UCSD-AML1 (cell line): ENCODE measurements at regions not wholly inside any gene's neighbourhood (a gene's known extent, or its start where the extent isn't known, plus 50 kb on each side); places are given as distances from the start of the nearest gene placed in this dataset.

Source experiments
- DNase-seq: peaks from one replicate; lab custom pipeline; 2025; ENCODE audit not compliant: unreplicated experiment; lab: John Stamatoyannopoulos, UW

DNA sequence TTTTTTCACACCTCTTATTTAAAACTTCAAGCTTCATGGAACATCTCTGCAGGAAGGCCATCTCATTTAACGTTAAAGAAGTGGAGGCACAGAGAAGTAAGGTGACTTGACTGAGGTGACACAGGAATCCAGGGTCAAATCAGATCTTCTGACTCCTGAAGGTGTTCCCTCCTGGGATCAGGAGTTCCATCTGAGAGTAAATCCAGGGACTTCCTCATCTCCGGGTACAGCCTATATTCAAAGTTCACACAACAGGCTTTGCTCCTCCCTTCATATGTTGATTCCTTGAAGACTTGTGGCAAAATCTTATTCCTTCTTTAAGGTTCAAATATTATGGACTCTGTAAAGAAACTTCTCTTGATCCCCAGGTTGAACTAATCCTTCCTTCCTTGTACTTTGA is 313.1 kb upstream of the CLINT1 start:
- no peak for DNase-seq

DNA sequence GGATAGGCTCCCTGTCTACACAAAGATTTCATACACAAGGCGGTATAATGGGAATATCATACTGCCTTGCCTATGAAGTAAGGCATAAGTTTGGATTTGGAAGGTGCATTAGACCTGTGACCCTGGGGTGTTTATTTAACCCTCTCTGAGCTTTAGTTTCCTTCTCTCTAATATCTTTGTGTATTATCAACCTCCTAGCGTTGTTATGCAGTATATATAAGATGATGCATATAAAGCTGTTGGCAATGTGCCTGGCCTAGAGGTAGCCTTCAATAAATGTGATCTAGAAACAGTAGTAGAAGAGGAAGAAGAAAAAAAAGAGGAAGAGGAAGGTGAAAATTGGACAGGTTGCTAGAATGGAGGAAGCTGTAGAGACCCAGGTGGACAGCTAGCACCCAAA is 311.6 kb upstream of the CLINT1 start:
- no peak for DNase-seq

DNA sequence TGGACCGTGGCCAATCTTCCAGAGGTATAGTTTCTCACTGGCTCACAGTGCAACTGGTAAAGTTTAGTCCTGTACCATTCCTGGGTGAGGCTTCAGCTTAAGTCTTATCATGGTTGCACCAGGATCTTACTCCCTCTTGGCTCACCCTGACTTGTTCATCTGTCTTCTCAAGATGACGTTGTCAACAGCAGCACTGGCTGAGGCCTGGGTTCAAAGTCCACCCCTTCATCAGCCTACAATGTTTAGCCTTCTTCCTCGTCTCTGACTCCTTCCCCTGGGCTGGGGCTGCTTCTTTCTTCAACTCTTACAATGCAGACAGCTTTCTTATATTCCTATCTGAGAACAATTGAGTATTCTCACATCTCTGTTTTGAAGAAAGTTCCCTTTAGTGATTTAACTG is 311.1 kb upstream of the CLINT1 start:
- no peak for DNase-seq

DNA sequence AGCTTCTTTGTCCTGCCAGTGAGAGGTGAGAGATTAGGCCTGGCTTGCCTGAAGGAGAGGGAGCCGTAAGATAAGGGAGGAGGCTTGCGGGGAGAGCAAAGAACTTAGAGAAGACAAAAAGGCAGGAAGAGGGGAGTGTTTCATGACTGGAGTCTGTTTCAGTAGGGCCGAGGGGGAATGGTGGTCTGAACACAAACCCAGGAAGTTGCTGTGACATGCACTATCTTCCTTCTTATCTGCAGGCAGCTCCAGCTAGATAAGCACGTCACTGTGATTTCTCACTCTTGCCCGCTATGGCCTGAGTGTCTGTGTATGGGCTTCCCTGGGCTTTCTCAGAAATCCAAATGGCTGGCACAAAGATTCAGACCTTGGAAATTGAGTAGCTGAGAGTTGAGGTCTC is 307.5 kb upstream of the CLINT1 start:
- no peak for DNase-seq

DNA sequence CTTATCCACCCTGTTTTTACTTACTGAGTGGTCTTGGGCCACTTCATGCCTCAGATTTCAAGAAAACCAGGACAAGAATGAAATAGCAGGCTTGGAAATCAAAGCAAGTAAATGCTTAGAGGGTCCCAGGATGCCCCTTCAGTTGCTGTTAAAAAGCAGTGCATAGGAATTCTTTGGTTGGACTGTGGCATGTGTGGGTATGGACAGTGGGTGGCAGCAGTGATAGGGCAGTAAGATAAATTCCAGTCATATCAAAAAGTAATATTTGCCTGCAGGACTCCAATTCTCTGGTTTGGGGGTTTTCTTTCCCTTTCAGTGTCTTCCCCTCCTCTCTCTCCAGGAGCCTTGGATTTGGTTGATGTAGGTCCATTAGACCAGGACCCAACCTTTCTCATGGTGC is 306.7 kb upstream of the CLINT1 start:
- no peak for DNase-seq

DNA sequence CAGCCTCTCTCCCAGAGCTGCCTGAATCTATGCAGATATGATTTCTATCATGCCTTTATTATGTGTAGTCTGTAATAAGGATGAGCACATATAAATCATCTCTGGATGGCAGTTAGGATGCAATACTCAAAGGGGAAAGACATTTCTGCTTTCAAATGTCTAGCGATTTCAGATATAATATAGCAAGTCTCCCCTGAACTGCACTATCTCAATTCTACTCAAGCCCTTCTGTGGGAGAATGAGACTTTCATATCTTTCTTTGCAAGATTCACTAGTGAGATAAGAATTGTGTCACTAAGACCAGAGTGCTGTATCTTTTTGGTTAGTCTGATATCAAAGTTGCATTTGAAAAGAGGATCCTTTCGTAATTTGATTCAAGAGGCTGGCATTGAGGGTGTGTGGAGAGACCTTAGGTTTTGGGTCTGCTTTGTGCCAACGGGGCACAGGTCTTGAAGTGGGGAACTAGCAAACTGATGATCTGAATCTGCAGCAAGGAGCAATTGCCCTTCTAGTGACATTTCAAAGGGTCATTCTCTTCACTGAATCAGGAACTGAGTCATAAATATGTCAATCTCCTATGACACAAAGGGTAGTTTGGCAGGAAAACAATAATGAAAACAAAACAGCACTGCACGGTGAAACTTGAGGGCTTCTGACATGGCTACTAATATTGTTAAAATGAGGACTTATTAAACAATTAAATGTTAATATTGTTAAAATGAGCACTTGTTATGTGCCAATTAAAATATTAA is 305.5 kb upstream of the CLINT1 start:
- DNase-seq = no peak

DNA sequence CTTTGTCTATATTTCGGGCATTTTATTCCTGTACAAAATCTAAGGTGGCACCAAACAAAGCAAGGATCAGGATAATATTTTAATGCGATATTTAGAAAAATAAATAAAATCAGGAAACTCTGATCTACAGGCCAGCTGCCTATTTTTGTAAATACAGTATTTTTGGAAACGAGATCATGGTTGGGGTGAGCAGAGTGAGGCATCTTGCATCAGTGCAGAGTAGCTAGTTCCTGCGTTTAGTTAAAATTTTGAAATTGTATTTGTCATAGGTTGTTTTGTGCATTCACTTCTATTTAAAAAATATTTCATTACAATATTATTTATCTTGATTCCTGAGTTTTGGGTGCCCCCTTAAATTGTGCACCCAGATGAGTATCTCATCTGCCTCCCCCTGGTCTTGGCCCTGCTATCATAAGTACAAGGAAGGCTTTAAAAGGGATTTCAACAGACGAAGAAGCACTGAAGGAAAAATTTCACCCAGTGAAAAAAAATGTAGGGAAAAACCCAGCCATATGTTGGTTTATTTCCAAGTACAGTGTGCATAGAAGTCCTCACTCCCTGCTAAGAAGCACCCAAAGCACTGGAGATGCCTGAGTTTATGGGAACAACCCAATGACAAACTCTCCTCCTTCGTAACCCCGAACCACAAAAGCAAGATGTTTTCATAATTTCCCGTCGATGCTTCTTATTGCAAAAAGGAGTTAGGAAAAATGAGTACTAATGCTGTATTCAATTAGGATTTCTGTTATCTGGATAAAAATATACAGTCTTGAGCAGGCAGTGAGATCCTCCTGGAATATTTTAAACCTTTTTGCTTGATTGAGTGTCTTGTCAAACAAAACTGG is 304.7 kb upstream of the CLINT1 start:
- DNase-seq = no peak

GRCh38 chr5:158162479-158163034 is 303.6 kb upstream of the CLINT1 start:
- no peak for DNase-seq

DNA sequence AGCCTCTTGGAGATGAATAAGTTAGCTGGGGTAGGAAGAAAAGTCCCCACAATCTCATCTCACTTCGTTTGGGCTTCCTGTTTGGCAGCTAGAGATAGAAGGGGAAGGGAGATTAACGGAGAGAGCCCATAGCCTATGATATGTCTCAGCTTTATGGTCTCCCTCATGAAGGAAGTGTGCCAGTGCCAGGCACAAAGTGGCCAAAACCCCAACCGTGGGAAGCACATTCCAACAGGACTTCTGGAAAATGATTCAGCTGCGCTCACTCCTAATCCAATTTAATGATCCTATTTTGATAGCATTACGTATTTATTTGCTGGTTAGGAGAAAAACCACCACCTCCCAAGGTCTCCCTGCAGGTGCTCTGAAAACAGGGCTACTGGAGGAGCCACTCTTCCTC is 303.1 kb upstream of the CLINT1 start:
- no peak for DNase-seq

- no peak for DNase-seq
Observed at GRCh38 chr5:158159621-158160020, 300.7 kb upstream of the CLINT1 start.

DNA sequence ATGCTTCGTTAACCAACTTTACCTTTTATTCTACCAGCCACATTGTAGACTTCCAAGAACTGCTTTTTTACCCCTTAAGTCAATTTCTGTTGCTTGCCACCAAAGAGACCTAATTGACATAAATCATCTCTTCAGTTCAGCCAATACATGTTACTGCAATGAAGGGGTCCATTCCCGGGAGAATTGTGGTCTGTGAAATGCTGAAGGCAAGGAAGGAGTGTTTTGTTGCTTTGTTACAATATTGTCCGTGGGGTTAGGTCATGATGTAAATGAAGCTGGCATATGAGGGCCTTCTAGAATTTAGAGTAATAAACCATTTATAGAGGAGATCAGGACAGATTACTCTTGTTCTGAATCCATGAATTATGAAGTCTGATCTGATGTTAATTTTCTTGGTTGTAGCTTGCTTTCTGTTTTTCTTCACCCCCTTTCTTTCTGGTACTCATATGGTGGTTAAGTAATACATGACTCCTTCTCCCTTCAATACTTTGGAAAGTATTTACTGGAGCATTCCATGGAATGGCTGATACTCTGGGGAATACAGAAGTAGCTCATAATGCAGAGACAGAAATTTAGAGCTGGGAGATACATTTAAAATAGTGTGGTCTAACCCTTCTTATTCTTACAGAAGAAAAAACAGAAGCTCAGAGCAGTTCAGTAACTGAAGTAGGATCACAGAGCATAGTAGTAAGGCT is 297.0 kb upstream of the CLINT1 start:
- DNase-seq = no peak

DNA sequence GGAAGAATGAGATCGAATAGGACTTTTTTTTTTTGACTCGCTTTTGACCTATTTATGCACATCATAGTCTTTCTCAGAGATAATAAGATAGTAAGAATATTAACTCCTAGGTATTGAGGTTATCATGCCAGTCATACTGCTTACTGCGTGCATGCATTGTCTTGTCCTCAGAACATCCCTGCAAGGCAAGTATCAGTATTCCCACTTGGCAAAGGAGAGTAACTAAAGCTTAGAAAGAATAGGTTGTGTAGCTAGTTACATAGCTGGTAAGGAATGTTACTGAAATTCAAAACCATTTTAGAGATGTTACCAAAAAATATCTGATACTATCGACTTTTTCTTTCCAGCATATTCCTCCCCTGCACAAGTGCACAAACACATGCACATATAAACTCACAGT is 296.1 kb upstream of the CLINT1 start:
- DNase-seq = no peak

DNA sequence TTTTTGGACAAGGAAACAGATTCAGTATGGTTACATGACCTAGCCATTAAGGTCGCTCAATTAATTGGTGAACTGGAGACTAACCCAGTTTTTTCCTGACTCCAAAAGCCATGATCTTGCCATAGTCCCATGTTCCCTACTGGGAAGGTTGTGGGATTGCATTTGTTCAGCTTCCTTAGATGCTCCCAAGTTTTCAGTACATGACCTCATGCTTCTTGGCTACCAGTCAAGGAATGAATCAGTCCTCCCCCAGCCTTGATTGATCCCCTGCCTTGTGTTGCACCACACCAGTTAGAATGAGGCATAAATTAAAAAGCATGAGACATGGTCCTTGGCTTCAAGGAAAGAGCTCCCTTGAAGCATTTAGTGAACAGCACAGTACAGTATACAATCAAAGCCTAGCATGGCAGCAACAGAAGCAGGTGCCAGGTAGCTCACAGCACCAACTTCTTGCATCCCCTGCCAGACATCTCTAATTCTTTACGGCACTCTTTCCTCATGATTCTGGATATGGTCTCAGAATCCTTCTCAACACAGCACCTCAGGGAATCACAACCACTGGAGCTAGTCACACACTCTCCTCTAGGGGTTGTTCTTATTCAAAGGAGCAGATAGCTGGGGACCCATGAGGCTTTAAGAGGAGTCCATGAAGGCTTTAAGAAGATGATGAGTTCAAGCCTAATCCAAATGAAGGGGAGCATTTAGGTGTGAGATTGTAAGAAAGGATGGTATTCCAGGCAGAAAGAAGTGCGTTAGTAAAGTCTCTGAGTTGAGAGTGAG is 295.5 kb upstream of the CLINT1 start:
- no peak for DNase-seq

- DNase-seq = no peak
Observed at GRCh38 chr5:158153508-158153907, 294.6 kb upstream of the CLINT1 start.

GRCh38 chr5:158152136-158152535 is 293.2 kb upstream of the CLINT1 start:
- no peak for DNase-seq

GRCh38 chr5:158147227-158147626 is 288.3 kb upstream of the CLINT1 start:
- no peak for DNase-seq

DNA sequence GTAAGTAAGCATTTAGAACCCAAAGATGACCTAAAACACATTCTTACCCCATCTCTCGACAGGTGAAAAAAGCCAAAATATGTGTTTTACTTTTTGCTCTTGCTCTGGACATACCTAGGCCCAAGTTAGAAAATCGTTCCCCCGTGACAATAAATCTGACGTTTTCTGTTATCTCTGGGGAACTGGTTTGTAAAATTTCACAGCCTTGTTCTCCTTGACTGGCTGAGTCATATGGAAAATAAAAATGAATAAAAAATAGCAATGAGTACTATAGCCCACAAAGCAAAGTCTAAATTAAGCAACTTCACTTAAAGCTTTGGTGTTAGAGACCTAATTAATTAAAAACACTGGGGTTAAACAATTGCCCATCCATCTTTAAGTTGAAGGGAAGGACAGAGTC is 286.9 kb upstream of the CLINT1 start:
- DNase-seq = no peak

GRCh38 chr5:158143081-158143480 is 284.1 kb upstream of the CLINT1 start:
- DNase-seq = no peak

DNA sequence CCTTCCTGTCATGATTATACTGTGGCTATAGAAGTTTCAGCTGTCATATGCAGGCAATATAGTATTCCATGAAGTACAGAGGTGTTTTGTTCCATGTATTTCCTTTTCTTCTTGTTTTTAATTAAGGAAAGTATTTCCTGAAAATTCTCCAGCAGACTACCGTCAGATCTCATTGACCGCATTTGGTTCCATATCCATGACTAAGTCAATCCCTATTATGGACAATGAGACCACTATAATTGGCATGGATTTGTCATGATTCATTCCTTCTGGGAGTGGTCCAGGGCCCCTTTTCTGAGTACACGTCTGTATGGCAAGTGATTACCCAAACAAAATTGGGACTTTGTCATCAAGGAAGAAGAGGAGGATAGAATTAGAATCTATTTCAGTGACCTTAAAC is 283.2 kb upstream of the CLINT1 start:
- DNase-seq = no peak

DNA sequence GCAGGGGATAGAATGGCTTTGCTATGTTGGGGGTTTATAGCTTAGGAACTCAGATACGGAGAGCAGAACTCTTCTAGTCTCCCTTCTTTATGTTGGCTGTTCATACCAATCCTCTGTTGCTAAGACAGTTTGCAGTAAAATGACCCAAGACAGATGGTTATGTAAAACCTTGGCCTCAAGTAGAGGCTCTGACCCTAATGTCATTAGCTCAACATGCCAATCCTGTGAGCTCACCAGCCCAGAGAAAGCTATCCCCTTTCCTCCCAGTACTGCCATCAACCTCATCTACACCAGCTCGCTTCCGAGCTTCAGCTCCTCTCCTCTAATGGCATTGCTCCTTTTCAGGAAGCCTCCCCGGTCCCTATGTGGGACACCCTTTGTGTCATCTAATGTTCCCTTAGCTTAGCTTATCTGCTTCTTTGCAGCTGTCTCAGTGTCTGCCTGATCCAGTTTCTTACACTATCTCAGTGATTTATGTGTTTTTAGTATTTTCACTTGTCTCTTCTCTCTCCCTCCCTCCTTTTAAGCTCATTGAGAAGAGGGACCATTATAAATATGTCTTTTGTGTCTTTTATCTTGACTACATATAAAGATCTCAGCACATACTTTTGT is 281.3 kb upstream of the CLINT1 start:
- no peak for DNase-seq
